ENCODE measurements at regions not wholly inside any gene's neighbourhood (a gene's known extent, or its start where the extent isn't known, plus 50 kb on each side); places are given as distances from the start of the nearest gene placed in this dataset.
"Not testable (repeated sequence)": the region's sequence is repeated elsewhere in the genome, so short reads cannot be mapped to it uniquely, and the experiment has no call there.

GRCh38 chr11:25831485-25831884 lies 500.4 kb upstream of the ANO3 start:
- not testable (repeated sequence) for TF ChIP-seq YY1 (IDR thresholded peaks at IDR 0.05; ENCODE audit: insufficient read depth, insufficient read length); SUZ12 (IDR thresholded peaks at IDR 0.05; ENCODE audit: extremely low read depth, insufficient read depth, insufficient read length); ZNF274 (IDR thresholded peaks at IDR 0.05; ENCODE audit: low read depth, low read length)

Measured in NT2/D1 (cell line).